H1 (cell line): ENCODE measurements at regions not wholly inside any gene's neighbourhood (a gene's known extent, or its start where the extent isn't known, plus 50 kb on each side); places are given as distances from the start of the nearest gene placed in this dataset.

Experiments
- CTCF ChIA-PET: fragments of 300-600 bp; sonication (Branson Sonifier 250); formaldehyde crosslinking; loops from one replicate; lab custom pipeline; 2021; ENCODE audit not compliant: partially characterized antibody; lab: Charles Lee
- POLR2A ChIA-PET: fragments of 300-600 bp; sonication (Branson Sonifier 250); formaldehyde crosslinking; loops from one replicate; lab custom pipeline; 2021; ENCODE audit warnings: inconsistent platforms; ENCODE audit not compliant: partially characterized antibody; lab: Charles Lee
- DNase-seq, 2 experiments: peaks; one replicate each; pipeline versions ENCODE4 v3.0.0 to v3.0.0-alpha.2; 2010 to 2022; ENCODE audit warnings: low spot score in 2 of 2, low read depth in 1 of 2, mixed read lengths in 1 of 2
- FAIRE-seq: peaks from 2 replicates; lab custom pipeline; 2011; peaks lifted over from hg19 to GRCh38; lab: Jason Lieb, UNC
- H2AFZ ChIP-seq: 2 replicates; pipeline ENCODE4 v1.8.1; 2012; ENCODE audit warnings: low read length, inconsistent platforms
- H2AK5ac ChIP-seq: 2 replicates; pipeline ENCODE4 v1.6.1; 2013; ENCODE audit warnings: low read depth, low read length
- H2BK120ac ChIP-seq: replicated peaks from 2 replicates; pipeline ENCODE3; 2013; ENCODE audit warnings: low read depth, low read length, inconsistent platforms
- H2BK12ac ChIP-seq: 2 replicates; pipeline ENCODE4 v1.6.1; 2013; ENCODE audit warnings: low read depth, low read length
- H2BK15ac ChIP-seq: 2 replicates; pipeline ENCODE4 v1.6.1; 2013; ENCODE audit warnings: low read length
- H2BK20ac ChIP-seq: 2 replicates; pipeline ENCODE4 v1.6.1; 2013; ENCODE audit warnings: low read length
- H2BK5ac ChIP-seq: 2 replicates; pipeline ENCODE4 v1.6.1; 2013; ENCODE audit warnings: low read depth, low read length
- H3K14ac ChIP-seq: 2 replicates; pipeline ENCODE4 v1.6.1; 2013; ENCODE audit warnings: inconsistent platforms; ENCODE audit not compliant: insufficient read length
- H3K18ac ChIP-seq: 2 replicates; pipeline ENCODE4 v1.6.1; 2013; ENCODE audit warnings: low read length; ENCODE audit errors: extremely low read depth
- H3K23ac ChIP-seq: 2 replicates; pipeline ENCODE4 v1.6.1; 2013; ENCODE audit warnings: inconsistent platforms; ENCODE audit not compliant: insufficient read length
- H3K23me2 ChIP-seq: 2 replicates; pipeline ENCODE4 v1.6.1; 2013; ENCODE audit warnings: low read depth, low read length
- H3K27ac ChIP-seq: 2 replicates; pipeline ENCODE4 v1.6.1; 2011; ENCODE audit warnings: low read depth, low read length, inconsistent platforms
- H3K27me3 ChIP-seq, 4 experiments: replicated peaks in 1 of 4; 1 replicate in 1 of 4; 2 replicates in 3 of 4; pipeline versions ENCODE4 v1.6.1 to v1.8.1; 2011 to 2013; ENCODE audit warnings: low read length in 3 of 4, mild to moderate bottlenecking in 3 of 4, inconsistent platforms in 2 of 4, mixed read lengths in 2 of 4, moderate library complexity in 1 of 4; ENCODE audit not compliant: control insufficient read depth in 3 of 4, insufficient read depth in 3 of 4; ENCODE audit errors: extremely low read depth in 1 of 4
- H3K36me3 ChIP-seq, 4 experiments: 2 replicates each; pipeline versions ENCODE4 v1.6.1 to v1.8.1; 2011 to 2013; ENCODE audit warnings: mild to moderate bottlenecking in 4 of 4, low read length in 3 of 4, moderate library complexity in 2 of 4, control low read depth in 1 of 4, inconsistent platforms in 1 of 4; ENCODE audit not compliant: insufficient read depth in 4 of 4, control insufficient read depth in 2 of 4
- H3K4ac ChIP-seq: replicated peaks from 2 replicates; pipeline ENCODE3; 2013; ENCODE audit warnings: low read length, low read depth, mixed read lengths, inconsistent platforms; ENCODE audit not compliant: insufficient read length
- H3K4me1 ChIP-seq, 4 experiments: replicated peaks in 1 of 4; 1 replicate in 1 of 4; 2 replicates in 3 of 4; pipeline versions ENCODE4 v1.6.1 to v1.8.1; 2011 to 2013; ENCODE audit warnings: low read length in 3 of 4, inconsistent platforms in 2 of 4, mixed read lengths in 1 of 4; ENCODE audit not compliant: insufficient read depth in 4 of 4, control insufficient read depth in 3 of 4
- H3K4me2 ChIP-seq, 2 experiments: 2 replicates each; pipeline versions ENCODE4 v1.6.1 to v1.8.1; 2011 to 2013; ENCODE audit warnings: low read depth in 2 of 2, low read length in 2 of 2, control low read depth in 1 of 2, inconsistent platforms in 1 of 2, mild to moderate bottlenecking in 1 of 2; ENCODE audit not compliant: insufficient read depth in 1 of 2
- H3K4me3 ChIP-seq, 4 experiments: fragments of 200-600, 300-600 bp in 1 of 4; sonication (generic), shearing (Covaris generic), sonication (Bioruptor Twin) in 1 of 4; 2 replicates each; pipeline versions ENCODE4 v1.5.1 to v1.8.1; 2011 to 2016; ENCODE audit warnings: low read length in 4 of 4, low read depth in 3 of 4, control low read depth in 2 of 4, inconsistent platforms in 2 of 4, mild to moderate bottlenecking in 2 of 4, mixed read lengths in 1 of 4, moderate library complexity in 1 of 4; ENCODE audit not compliant: insufficient read depth in 2 of 4; ENCODE audit errors: extremely low read depth in 1 of 4
- H3K56ac ChIP-seq: replicated peaks from 2 replicates; pipeline ENCODE3; 2013; ENCODE audit warnings: low read depth, mild to moderate bottlenecking, mixed read lengths, low read length, inconsistent platforms; ENCODE audit not compliant: insufficient read length
- H3K79me1 ChIP-seq: 2 replicates; pipeline ENCODE4 v1.6.1; 2013; ENCODE audit warnings: low read depth, low read length, control low read depth
- H3K79me2 ChIP-seq, 2 experiments: 2 replicates each; pipeline versions ENCODE4 v1.6.1 to v1.8.1; 2012 to 2013; ENCODE audit warnings: low read length in 2 of 2, mild to moderate bottlenecking in 2 of 2, inconsistent platforms in 1 of 2; ENCODE audit not compliant: insufficient read depth in 2 of 2, control insufficient read depth in 1 of 2
- H3K9ac ChIP-seq, 4 experiments: replicated peaks in 1 of 4; 1 replicate in 1 of 4; 2 replicates in 3 of 4; pipeline versions ENCODE4 v1.6.1 to v1.8.1; 2011 to 2013; ENCODE audit warnings: low read depth in 3 of 4, low read length in 3 of 4, control low read depth in 2 of 4, mild to moderate bottlenecking in 2 of 4, moderate library complexity in 2 of 4, inconsistent platforms in 1 of 4; ENCODE audit errors: extremely low read depth in 1 of 4
- H3K9me3 ChIP-seq, 2 experiments: 2 replicates each; pipeline versions ENCODE4 v1.6.1 to v1.8.1; 2012 to 2013; ENCODE audit warnings: mild to moderate bottlenecking in 2 of 2, moderate library complexity in 2 of 2, control low read depth in 1 of 2, inconsistent platforms in 1 of 2, low read depth in 1 of 2, low read length in 1 of 2, mixed read lengths in 1 of 2; ENCODE audit not compliant: insufficient read depth in 2 of 2
- H4K20me1 ChIP-seq, 2 experiments: replicated peaks in 1 of 2; 2 replicates each; pipeline versions ENCODE3 to v1.8.1; 2011 to 2013; ENCODE audit warnings: inconsistent platforms in 2 of 2, low read length in 2 of 2, mild to moderate bottlenecking in 1 of 2; ENCODE audit not compliant: insufficient read depth in 2 of 2, control insufficient read depth in 1 of 2
- H4K5ac ChIP-seq: 2 replicates; pipeline ENCODE4 v1.6.1; 2013; ENCODE audit warnings: low read length, low read depth, mixed read lengths, inconsistent platforms; ENCODE audit not compliant: insufficient read length
- H4K8ac ChIP-seq: 2 replicates; pipeline ENCODE4 v1.8.0; 2013; ENCODE audit warnings: mild to moderate bottlenecking, moderate library complexity, low read length, inconsistent platforms; ENCODE audit not compliant: insufficient read depth; ENCODE audit errors: extremely low read depth
- H4K91ac ChIP-seq: replicated peaks from 2 replicates; pipeline ENCODE3; 2013; ENCODE audit warnings: low read length, mixed read lengths, inconsistent platforms; ENCODE audit not compliant: insufficient read length
- ATF2 ChIP-seq: IDR thresholded peaks from 2 replicates; pipeline ENCODE4 v1.6.1; 2012; ENCODE audit warnings: low read length, inconsistent platforms
- CTBP2 ChIP-seq: IDR thresholded peaks from 2 replicates; pipeline ENCODE4 v1.7.0; 2011; ENCODE audit warnings: borderline replicate concordance, mild to moderate bottlenecking, moderate library complexity, mixed read lengths, low read length; ENCODE audit not compliant: insufficient read depth, insufficient read length
- GTF2F1 ChIP-seq: IDR thresholded peaks from 2 replicates; pipeline ENCODE4 v1.6.1; 2012; ENCODE audit warnings: low read depth, low read length, improper control_type of control experiment, borderline replicate concordance
- MAX ChIP-seq: IDR thresholded peaks from 2 replicates; pipeline ENCODE4 v1.6.1; 2012; ENCODE audit warnings: inconsistent platforms
- PHF8 ChIP-seq: fragments of 200-600 bp; sonication (generic); conservative IDR thresholded peaks from 2 replicates; pipeline ENCODE4 v1.7.1; 2012; ENCODE audit warnings: low read depth, mild to moderate bottlenecking, inconsistent platforms, low read length, moderate library complexity
- POLR2A ChIP-seq, 2 experiments: IDR thresholded peaks; 1 replicate in 1 of 2; 2 replicates in 1 of 2; pipeline ENCODE4 v1.6.1; 2011; ENCODE audit warnings: low read depth in 2 of 2, low read length in 2 of 2, mild to moderate bottlenecking in 2 of 2; ENCODE audit errors: control extremely low read depth in 1 of 2
- WGBS, 2 experiments: shearing (Covaris generic) in 1 of 2; methylation state at CpG; one replicate each; pipeline versions ENCODE4 v1.1.6 to v1.1.7; 2013 to 2015; ENCODE audit warnings: low lambda C conversion rate in 2 of 2, mixed read lengths in 2 of 2, inconsistent platforms in 1 of 2, low coverage in 1 of 2, missing lambda C conversion rate in 1 of 2; ENCODE audit not compliant: insufficient replicate concordance in 2 of 2, insufficient coverage in 1 of 2, insufficient read length in 1 of 2; ENCODE audit errors: extremely low coverage in 1 of 2, missing lambda C conversion rate in 1 of 2; 5-methylcytosine and 5-hydroxymethylcytosine counted together

- H2BK15ac ChIP-seq = no peak overlapping the region
- H2AK5ac ChIP-seq = no peak overlapping the region
- H2BK12ac ChIP-seq = no peak overlapping the region
- no peak for TF ChIP-seq PHF8
- no peak for TF ChIP-seq POLR2A (IDR thresholded peaks at IDR 0.05; ENCODE audit: control extremely low read depth in 1 of 2, low read depth in 2 of 2, low read length in 2 of 2)
- TF ChIP-seq CTBP2 = no peak
- TF ChIP-seq GTF2F1 = no peak
- no peak for TF ChIP-seq MAX
- no peak for TF ChIP-seq ATF2
- DNase-seq (no peak), FAIRE-seq (peak; percentile 55)
- no peaks in the 10 kb centered on the region for H3K27me3 ChIP-seq
- H4K91ac ChIP-seq = no peak overlapping the region
- H3K4me1 ChIP-seq = no peaks in the 10 kb centered on the region
- H3K4ac ChIP-seq = no peak overlapping the region
- H3K23me2 ChIP-seq = no peaks in the 10 kb centered on the region
- H3K79me1 ChIP-seq = no peaks in the 10 kb centered on the region
- H2BK20ac ChIP-seq = no peak overlapping the region
- no peaks in the 10 kb centered on the region for H3K36me3 ChIP-seq
- H3K23ac ChIP-seq = no peak overlapping the region
- no peak overlapping the region for H4K8ac ChIP-seq
- POLR2A ChIA-PET = no interaction called here
- CTCF ChIA-PET = no interaction called here
- H3K4me2 ChIP-seq = no peak overlapping the region
- H3K4me3 ChIP-seq = no peak overlapping the region
- H3K14ac ChIP-seq = no peak overlapping the region
- no peak overlapping the region for H2BK120ac ChIP-seq
- H3K9me3 ChIP-seq = no peaks in the 10 kb centered on the region
- H3K56ac ChIP-seq = no peak overlapping the region
- no peak overlapping the region for H3K18ac ChIP-seq
- H2BK5ac ChIP-seq = no peak overlapping the region
- no peaks in the 10 kb centered on the region for H4K20me1 ChIP-seq
- no peak overlapping the region for H4K5ac ChIP-seq
- no peak overlapping the region for H3K27ac ChIP-seq
- H3K9ac ChIP-seq = no peak overlapping the region
- no peaks in the 10 kb centered on the region for H3K79me2 ChIP-seq
- no peak overlapping the region for H2AFZ ChIP-seq
- 89% methylated on average over 2 of the region's 2 CpGs; no CpG with 5 or more reads in 1 of the 2 experiments for WGBS, 2 experiments
Observed at GRCh38 chrX:7228226-7228625, 80.3 kb upstream of the PUDP start.
